ENCODE measurements at regions not wholly inside any gene's neighbourhood (a gene's known extent, or its start where the extent isn't known, plus 50 kb on each side); places are given as distances from the start of the nearest gene placed in this dataset.

DNA sequence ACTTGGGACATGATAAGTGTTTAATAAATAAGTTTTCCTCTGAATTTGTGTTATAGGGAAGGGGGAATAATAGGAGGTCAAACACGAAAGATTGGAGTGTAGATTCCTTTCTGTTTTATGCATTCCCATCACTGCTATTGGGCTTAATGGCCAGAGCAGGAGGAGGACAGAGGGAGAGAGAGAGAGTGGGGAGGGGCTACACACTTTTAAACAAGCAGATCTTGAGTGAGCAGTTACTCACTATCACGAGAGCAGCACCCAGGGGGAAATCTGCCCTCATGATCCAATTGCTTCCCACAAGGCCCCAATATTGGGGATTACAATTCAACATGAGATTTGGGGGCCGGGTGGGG lies 505.0 kb downstream of the GRIN2A start (continued):
- TF ChIP-seq STAT1 (IDR thresholded peaks at IDR 0.05; ENCODE audit: unreplicated experiment) (no peak), EZH2 (IDR thresholded peaks at IDR 0.05; ENCODE audit: low read depth, unreplicated experiment) (no peak), NANOG (IDR thresholded peaks at IDR 0.05; ENCODE audit: borderline replicate concordance) (no peak), ZNF331 (CRISPR knock-in tag; IDR thresholded peaks at IDR 0.05; ENCODE audit: low read depth) (no peak), POLR2AphosphoS5 (IDR thresholded peaks at IDR 0.05; ENCODE audit: low read depth) (no peak; the same call in 1 of the 2 replicates), ZNF114 (CRISPR knock-in tag; IDR thresholded peaks at IDR 0.05) (no peak)
- TF ChIP-seq, protein P1, sequence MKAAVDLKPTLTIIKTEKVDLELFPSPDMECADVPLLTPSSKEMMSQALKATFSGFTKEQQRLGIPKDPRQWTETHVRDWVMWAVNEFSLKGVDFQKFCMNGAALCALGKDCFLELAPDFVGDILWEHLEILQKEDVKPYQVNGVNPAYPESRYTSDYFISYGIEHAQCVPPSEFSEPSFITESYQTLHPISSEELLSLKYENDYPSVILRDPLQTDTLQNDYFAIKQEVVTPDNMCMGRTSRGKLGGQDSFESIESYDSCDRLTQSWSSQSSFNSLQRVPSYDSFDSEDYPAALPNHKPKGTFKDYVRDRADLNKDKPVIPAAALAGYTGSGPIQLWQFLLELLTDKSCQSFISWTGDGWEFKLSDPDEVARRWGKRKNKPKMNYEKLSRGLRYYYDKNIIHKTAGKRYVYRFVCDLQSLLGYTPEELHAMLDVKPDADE (IDR thresholded peaks at IDR 0.05): no peak
- TF ChIP-seq, protein P2, sequence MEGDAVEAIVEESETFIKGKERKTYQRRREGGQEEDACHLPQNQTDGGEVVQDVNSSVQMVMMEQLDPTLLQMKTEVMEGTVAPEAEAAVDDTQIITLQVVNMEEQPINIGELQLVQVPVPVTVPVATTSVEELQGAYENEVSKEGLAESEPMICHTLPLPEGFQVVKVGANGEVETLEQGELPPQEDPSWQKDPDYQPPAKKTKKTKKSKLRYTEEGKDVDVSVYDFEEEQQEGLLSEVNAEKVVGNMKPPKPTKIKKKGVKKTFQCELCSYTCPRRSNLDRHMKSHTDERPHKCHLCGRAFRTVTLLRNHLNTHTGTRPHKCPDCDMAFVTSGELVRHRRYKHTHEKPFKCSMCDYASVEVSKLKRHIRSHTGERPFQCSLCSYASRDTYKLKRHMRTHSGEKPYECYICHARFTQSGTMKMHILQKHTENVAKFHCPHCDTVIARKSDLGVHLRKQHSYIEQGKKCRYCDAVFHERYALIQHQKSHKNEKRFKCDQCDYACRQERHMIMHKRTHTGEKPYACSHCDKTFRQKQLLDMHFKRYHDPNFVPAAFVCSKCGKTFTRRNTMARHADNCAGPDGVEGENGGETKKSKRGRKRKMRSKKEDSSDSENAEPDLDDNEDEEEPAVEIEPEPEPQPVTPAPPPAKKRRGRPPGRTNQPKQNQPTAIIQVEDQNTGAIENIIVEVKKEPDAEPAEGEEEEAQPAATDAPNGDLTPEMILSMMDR (conservative IDR thresholded peaks at IDR 0.05; ENCODE audit: low read depth in 2 of 2): no peak
- TF ChIP-seq, protein P3, sequence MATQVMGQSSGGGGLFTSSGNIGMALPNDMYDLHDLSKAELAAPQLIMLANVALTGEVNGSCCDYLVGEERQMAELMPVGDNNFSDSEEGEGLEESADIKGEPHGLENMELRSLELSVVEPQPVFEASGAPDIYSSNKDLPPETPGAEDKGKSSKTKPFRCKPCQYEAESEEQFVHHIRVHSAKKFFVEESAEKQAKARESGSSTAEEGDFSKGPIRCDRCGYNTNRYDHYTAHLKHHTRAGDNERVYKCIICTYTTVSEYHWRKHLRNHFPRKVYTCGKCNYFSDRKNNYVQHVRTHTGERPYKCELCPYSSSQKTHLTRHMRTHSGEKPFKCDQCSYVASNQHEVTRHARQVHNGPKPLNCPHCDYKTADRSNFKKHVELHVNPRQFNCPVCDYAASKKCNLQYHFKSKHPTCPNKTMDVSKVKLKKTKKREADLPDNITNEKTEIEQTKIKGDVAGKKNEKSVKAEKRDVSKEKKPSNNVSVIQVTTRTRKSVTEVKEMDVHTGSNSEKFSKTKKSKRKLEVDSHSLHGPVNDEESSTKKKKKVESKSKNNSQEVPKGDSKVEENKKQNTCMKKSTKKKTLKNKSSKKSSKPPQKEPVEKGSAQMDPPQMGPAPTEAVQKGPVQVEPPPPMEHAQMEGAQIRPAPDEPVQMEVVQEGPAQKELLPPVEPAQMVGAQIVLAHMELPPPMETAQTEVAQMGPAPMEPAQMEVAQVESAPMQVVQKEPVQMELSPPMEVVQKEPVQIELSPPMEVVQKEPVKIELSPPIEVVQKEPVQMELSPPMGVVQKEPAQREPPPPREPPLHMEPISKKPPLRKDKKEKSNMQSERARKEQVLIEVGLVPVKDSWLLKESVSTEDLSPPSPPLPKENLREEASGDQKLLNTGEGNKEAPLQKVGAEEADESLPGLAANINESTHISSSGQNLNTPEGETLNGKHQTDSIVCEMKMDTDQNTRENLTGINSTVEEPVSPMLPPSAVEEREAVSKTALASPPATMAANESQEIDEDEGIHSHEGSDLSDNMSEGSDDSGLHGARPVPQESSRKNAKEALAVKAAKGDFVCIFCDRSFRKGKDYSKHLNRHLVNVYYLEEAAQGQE (IDR thresholded peaks at IDR 0.05; ENCODE audit: unreplicated experiment): no peak

DNA sequence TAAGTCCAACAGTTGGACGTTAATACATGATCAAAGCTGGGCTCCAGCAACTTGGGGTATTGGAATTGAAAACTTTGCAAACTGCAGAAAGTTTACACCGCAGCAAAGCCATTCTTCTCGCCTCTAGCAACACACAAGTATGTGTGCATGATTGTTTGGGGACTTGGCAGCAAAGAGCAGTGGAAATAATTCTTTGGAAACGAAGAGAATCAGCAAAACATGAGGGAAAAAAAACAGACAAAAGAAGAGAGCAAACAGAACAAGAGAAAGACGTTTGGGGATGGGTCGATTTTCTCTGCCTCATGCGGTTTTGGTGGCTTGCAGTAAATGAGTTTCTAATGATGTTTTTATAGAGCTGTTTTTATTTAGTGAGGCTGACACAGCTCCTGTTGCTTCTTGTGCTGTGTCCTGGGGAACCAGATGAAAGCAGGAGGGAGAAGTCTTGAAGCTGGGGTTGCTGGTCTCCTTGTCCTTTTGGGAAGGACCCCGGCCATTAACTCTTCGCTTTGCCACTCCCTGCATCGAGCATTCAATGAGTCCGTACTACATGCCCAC lies 502.9 kb downstream of the GRIN2A start:
- Mint-ChIP-seq H3K4me3 (no peak overlapping the region), H3K27ac (peak overlapping the region; percentile 91), H3K4me1 (peaks cover 74% of the 10 kb centered on the region), H3K27me3 (ENCODE audit: insufficient read depth, low read depth, poor library complexity) (peaks cover 26% of the 10 kb centered on the region), H3K9me3 (peaks cover 36% of the 10 kb centered on the region), H3K36me3 (ENCODE audit: low read depth) (peaks cover 38% of the 10 kb centered on the region)
- no peaks in the 10 kb centered on the region for H4K20me1 ChIP-seq (replicated peaks; ENCODE audit: insufficient read depth)
- H3K9me2 ChIP-seq (ENCODE audit: insufficient read depth): no peaks in the 10 kb centered on the region
- H3K27me3 ChIP-seq (ENCODE audit: insufficient read depth): no peaks in the 10 kb centered on the region
- peaks cover 54% of the 10 kb centered on the region for H3K4me1 ChIP-seq (ENCODE audit: insufficient read depth)
- peaks cover 17% of the 10 kb centered on the region for H3F3A ChIP-seq (replicated peaks; ENCODE audit: low read depth)
- ATAC-seq (no peak; the same call in 2 of the 3 replicates), DNase-seq (ENCODE audit: low spot score) (no peak)
- H3K79me2 ChIP-seq (replicated peaks; ENCODE audit: insufficient read depth): peaks cover 5% of the 10 kb centered on the region; the same call in 1 of the 2 replicates
- peaks cover 5% of the 10 kb centered on the region for H3K36me3 ChIP-seq (ENCODE audit: insufficient read depth)
- peak overlapping the region; percentile 100 for H3K27ac ChIP-seq (ENCODE audit: low read depth)
- no peak overlapping the region for H2AFZ ChIP-seq
- H3K4me2 ChIP-seq: peak overlapping the region; percentile 52; the same call in 1 of the 2 replicates
- no peak overlapping the region for H3K4me3 ChIP-seq
- TF ChIP-seq POLR2AphosphoS5 (IDR thresholded peaks at IDR 0.05; ENCODE audit: low read depth): no peak; the same call in 1 of the 2 replicates
- no peak for TF ChIP-seq EZH2phosphoT487 (IDR thresholded peaks at IDR 0.05; ENCODE audit: unreplicated experiment)
- no peak for TF ChIP-seq STAT1 (IDR thresholded peaks at IDR 0.05; ENCODE audit: unreplicated experiment)
- TF ChIP-seq, protein P4, sequence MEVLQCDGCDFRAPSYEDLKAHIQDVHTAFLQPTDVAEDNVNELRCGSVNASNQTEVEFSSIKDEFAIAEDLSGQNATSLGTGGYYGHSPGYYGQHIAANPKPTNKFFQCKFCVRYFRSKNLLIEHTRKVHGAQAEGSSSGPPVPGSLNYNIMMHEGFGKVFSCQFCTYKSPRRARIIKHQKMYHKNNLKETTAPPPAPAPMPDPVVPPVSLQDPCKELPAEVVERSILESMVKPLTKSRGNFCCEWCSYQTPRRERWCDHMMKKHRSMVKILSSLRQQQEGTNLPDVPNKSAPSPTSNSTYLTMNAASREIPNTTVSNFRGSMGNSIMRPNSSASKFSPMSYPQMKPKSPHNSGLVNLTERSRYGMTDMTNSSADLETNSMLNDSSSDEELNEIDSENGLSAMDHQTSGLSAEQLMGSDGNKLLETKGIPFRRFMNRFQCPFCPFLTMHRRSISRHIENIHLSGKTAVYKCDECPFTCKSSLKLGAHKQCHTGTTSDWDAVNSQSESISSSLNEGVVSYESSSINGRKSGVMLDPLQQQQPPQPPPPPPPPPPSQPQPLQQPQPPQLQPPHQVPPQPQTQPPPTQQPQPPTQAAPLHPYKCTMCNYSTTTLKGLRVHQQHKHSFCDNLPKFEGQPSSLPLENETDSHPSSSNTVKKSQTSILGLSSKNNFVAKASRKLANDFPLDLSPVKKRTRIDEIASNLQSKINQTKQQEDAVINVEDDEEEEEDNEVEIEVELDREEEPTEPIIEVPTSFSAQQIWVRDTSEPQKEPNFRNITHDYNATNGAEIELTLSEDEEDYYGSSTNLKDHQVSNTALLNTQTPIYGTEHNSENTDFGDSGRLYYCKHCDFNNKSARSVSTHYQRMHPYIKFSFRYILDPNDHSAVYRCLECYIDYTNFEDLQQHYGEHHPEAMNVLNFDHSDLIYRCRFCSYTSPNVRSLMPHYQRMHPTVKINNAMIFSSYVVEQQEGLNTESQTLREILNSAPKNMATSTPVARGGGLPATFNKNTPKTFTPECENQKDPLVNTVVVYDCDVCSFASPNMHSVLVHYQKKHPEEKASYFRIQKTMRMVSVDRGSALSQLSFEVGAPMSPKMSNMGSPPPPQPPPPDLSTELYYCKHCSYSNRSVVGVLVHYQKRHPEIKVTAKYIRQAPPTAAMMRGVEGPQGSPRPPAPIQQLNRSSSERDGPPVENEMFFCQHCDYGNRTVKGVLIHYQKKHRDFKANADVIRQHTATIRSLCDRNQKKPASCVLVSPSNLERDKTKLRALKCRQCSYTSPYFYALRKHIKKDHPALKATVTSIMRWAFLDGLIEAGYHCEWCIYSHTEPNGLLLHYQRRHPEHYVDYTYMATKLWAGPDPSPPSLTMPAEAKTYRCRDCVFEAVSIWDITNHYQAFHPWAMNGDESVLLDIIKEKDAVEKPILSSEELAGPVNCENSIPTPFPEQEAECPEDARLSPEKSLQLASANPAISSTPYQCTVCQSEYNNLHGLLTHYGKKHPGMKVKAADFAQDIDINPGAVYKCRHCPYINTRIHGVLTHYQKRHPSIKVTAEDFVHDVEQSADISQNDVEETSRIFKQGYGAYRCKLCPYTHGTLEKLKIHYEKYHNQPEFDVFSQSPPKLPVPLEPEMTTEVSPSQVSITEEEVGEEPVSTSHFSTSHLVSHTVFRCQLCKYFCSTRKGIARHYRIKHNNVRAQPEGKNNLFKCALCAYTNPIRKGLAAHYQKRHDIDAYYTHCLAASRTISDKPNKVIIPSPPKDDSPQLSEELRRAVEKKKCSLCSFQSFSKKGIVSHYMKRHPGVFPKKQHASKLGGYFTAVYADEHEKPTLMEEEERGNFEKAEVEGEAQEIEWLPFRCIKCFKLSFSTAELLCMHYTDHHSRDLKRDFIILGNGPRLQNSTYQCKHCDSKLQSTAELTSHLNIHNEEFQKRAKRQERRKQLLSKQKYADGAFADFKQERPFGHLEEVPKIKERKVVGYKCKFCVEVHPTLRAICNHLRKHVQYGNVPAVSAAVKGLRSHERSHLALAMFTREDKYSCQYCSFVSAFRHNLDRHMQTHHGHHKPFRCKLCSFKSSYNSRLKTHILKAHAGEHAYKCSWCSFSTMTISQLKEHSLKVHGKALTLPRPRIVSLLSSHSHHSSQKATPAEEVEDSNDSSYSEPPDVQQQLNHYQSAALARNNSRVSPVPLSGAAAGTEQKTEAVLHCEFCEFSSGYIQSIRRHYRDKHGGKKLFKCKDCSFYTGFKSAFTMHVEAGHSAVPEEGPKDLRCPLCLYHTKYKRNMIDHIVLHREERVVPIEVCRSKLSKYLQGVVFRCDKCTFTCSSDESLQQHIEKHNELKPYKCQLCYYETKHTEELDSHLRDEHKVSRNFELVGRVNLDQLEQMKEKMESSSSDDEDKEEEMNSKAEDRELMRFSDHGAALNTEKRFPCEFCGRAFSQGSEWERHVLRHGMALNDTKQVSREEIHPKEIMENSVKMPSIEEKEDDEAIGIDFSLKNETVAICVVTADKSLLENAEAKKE (CRISPR knock-in tag; IDR thresholded peaks at IDR 0.05): no peak
- TF ChIP-seq EZH2 (IDR thresholded peaks at IDR 0.05; ENCODE audit: low read depth, unreplicated experiment): no peak
- no peak for TF ChIP-seq NANOG (IDR thresholded peaks at IDR 0.05; ENCODE audit: borderline replicate concordance)
- TF ChIP-seq JUNB (IDR thresholded peaks at IDR 0.05; ENCODE audit: unreplicated experiment): no peak
- no peak for TF ChIP-seq CREB1 (CRISPR knock-in tag; IDR thresholded peaks at IDR 0.05; ENCODE audit: low read depth)
